ENCODE measurements at regions not wholly inside any gene's neighbourhood (a gene's known extent, or its start where the extent isn't known, plus 50 kb on each side); places are given as distances from the start of the nearest gene placed in this dataset.

DNA sequence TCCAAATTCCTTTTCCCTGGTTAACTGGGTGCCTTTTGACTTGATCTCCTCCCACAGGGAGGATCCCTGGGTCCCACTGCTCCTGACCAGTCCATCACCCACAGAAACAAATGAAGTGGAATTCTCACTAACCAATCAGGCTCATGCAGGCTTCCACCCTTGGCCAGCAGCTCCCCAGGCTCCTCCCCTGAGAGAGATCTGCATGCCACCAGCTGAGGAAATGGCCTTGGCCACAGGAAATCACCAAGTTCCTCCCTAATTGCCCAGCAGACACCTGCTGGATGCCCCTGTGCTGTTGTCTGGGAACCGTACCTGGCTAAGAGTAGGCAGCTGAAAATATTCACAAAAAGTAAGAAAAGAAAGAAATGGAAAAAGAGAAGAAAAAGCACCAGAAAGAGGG, 207.4 kb downstream of the NCK2 start:
- no peak for TF ChIP-seq POLR2AphosphoS5 (IDR thresholded peaks at IDR 0.05)
- TF ChIP-seq, protein P1, sequence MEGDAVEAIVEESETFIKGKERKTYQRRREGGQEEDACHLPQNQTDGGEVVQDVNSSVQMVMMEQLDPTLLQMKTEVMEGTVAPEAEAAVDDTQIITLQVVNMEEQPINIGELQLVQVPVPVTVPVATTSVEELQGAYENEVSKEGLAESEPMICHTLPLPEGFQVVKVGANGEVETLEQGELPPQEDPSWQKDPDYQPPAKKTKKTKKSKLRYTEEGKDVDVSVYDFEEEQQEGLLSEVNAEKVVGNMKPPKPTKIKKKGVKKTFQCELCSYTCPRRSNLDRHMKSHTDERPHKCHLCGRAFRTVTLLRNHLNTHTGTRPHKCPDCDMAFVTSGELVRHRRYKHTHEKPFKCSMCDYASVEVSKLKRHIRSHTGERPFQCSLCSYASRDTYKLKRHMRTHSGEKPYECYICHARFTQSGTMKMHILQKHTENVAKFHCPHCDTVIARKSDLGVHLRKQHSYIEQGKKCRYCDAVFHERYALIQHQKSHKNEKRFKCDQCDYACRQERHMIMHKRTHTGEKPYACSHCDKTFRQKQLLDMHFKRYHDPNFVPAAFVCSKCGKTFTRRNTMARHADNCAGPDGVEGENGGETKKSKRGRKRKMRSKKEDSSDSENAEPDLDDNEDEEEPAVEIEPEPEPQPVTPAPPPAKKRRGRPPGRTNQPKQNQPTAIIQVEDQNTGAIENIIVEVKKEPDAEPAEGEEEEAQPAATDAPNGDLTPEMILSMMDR (IDR thresholded peaks at IDR 0.05) = no peak
- no peak for TF ChIP-seq EP300 (IDR thresholded peaks at IDR 0.05)
- no peak for TF ChIP-seq POLR2A (IDR thresholded peaks at IDR 0.05)
